ENCODE measurements at regions not wholly inside any gene's neighbourhood (a gene's known extent, or its start where the extent isn't known, plus 50 kb on each side); places are given as distances from the start of the nearest gene placed in this dataset.

DNA sequence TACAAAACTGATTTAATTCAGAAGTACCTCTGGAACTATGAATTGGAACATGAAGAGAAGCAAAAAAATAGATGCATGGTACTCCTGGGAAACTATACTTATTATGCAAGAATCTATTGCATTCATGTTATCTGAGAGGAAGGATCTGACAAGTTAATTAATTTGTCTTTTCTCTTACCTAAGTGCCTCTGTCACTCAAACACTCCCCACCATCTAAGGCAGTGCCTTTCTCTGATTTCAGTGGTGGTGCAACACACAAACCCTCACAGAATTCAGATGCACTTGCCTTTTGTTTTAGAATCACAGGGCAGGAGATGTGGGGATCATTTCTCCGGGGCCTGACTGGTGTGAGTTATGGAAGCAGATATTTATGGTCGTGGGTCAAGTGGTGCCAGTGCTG, 52.5 kb upstream of the C9orf72 start:
- H3K4me3 ChIP-seq (ENCODE audit: low read length): no peak overlapping the region
- DNase-seq (ENCODE audit: low read depth): no peak
- TF ChIP-seq, protein P1, sequence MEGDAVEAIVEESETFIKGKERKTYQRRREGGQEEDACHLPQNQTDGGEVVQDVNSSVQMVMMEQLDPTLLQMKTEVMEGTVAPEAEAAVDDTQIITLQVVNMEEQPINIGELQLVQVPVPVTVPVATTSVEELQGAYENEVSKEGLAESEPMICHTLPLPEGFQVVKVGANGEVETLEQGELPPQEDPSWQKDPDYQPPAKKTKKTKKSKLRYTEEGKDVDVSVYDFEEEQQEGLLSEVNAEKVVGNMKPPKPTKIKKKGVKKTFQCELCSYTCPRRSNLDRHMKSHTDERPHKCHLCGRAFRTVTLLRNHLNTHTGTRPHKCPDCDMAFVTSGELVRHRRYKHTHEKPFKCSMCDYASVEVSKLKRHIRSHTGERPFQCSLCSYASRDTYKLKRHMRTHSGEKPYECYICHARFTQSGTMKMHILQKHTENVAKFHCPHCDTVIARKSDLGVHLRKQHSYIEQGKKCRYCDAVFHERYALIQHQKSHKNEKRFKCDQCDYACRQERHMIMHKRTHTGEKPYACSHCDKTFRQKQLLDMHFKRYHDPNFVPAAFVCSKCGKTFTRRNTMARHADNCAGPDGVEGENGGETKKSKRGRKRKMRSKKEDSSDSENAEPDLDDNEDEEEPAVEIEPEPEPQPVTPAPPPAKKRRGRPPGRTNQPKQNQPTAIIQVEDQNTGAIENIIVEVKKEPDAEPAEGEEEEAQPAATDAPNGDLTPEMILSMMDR (conservative IDR thresholded peaks at IDR 0.05; ENCODE audit: low read length): no peak

DNA sequence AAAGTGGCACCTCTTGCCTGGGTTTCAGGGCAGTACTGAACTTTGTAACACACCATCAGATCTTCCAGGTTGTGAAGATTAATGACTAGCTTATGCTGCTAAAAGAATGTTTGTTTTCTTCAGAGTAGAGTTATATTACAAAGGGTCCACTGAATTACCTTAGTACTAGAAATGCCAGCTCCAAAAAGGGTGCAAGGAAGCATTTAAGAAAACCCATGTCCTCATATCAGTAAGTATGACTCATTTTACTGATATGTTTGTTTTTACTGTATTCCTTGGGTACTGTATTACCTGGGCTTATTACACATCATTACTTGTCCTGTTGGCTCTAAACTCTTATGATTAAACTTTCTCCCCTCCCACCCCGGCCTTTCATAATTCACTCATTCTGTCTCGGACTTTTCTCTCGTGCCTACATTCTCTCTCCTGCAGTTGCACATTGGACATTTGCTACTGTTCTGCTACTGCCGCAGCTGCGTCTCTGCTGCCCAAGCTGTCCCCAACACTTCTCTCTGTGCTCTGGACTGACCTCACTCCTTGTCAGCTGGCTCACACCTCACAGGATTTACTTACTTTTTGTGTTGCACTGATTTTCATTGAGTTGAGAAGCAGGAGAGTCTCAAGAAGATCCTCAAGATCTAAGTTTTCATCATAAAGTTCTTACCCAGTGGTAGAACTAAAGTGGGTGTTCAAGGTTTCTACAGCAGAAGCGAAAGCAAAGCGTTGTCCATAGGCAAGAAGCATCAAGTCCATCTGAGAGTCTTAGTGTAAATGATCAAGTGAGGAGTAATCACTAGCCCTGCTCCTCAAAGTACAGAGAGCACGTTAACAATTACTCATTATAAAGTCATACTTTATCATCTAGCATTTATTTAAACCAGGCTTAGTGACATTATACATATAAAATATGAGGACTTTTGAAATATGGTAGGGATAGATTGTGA, 53.2 kb upstream of the C9orf72 start:
- TF ChIP-seq, protein P1 (conservative IDR thresholded peaks at IDR 0.05; ENCODE audit: low read length): no peak
- no peak for DNase-seq (ENCODE audit: low read depth)
- H3K4me3 ChIP-seq (ENCODE audit: low read length): no peak overlapping the region

DNA sequence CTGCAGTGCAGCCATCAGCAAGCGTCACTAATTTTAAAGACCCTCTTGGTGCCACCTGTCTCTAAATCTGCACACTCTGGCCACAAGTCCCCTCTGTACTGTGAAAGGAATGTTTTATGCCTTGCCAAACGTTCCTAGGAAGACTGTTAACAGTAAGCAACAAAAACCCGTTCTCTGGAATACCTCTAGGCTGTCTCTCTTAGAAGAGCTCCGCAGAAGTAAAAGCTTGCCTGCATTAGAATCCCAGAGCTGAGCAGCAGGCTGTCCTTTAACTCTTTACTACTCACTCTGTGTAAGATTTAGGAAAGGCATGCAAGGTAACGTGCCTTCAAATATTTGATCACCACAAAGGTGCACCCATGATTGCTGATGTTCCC, 53.9 kb upstream of the C9orf72 start:
- TF ChIP-seq, protein P1 (conservative IDR thresholded peaks at IDR 0.05; ENCODE audit: low read length): no peak
- DNase-seq (ENCODE audit: low read depth): no peak

DNA sequence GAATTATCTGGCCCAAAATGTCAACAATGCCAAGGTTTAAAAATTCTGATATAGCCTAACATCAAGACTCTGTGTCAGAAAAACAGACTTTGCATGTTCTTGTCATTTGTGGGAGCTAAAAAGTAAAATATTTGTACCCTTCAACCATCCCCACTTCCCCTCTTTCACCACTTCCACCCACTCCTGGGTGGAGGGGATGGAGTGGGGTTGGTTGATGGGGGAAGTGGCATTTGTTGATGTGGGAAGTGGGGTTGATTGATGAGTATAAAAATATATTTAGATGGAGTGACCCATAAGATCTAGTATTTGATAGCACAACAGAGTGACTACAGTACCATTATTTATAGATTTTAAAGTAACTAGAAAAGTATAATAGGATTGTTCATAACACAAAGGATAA, 55.0 kb upstream of the C9orf72 start:
- no peak for DNase-seq (ENCODE audit: low read depth)
- TF ChIP-seq, protein P1 (conservative IDR thresholded peaks at IDR 0.05; ENCODE audit: low read length): no peak
- no peak overlapping the region for H3K4me3 ChIP-seq (ENCODE audit: low read length)

More for the DNA sequence above, 53.9 kb upstream of the C9orf72 start:
- H3K4me3 ChIP-seq (ENCODE audit: low read length): no peak overlapping the region

DNA sequence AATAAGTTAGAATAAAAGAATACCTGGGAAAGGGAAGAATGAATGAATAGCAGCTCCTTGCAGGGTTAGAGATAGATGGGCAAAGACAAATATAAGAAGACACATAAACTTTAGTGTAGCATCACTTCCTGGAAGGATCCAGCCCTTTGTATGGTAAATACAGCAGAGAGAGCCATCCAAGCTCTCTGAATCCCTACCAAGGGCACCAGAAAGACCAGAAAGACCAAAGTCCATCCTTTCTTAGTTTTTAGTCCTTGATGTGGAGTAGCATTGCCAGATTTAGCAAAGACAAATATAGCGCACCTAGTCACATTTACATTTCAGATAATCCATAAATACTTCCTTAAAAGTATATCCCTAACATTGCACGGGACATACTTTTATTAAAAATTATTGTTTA, 56.1 kb upstream of the C9orf72 start:
- TF ChIP-seq, protein P1 (conservative IDR thresholded peaks at IDR 0.05; ENCODE audit: low read length): no peak
- no peak for DNase-seq (ENCODE audit: low read depth)
- no peak overlapping the region for H3K4me3 ChIP-seq (ENCODE audit: low read length)

DNA sequence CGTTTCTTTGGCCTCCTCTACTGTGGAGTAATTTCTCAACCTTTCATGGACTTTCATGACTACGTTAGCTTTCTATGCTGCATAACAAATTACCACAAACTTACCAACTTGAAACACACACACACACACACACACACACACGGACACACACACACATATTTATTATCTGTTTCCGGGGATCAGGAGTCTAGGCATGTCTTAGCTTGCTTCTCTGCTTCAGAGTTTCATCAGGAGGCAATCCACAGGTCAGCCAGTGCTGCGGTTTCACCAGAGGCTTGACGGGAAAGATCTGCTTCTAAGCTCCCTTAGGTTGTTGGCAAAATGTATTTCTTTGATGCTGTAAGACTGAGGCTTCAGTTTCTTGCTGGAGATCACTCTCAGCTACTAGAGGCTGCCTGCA, 59.0 kb upstream of the C9orf72 start:
- no peak for DNase-seq (ENCODE audit: low read depth)
- TF ChIP-seq, protein P1 (conservative IDR thresholded peaks at IDR 0.05; ENCODE audit: low read length): no peak

DNA sequence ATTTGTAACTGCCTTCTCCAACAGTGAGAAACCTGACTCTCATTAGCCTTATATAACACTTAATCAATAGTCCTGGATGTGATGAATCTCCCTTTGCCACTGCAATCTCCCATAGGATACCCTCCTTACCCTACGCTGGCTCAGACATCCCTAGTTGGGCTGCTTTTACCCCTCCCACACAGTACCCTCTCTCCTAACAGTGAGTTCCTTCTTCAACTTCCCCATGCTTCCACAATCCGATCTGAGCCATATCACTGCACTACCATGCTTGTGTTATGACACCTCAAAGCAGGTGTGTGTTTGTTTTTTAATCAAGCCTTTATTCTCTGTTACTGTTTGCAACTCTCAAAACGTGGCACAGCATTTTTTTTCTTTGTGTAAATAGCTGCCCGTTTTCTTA, 60.5 kb upstream of the C9orf72 start:
- no peak overlapping the region for H3K4me3 ChIP-seq (ENCODE audit: low read length)
- no peak for DNase-seq (ENCODE audit: low read depth)
- TF ChIP-seq, protein P1 (conservative IDR thresholded peaks at IDR 0.05; ENCODE audit: low read length): no peak

More for the DNA sequence above, 59.0 kb upstream of the C9orf72 start:
- no peak overlapping the region for H3K4me3 ChIP-seq (ENCODE audit: low read length)

Data from AG10803 (cell line).